PFSK-1 (cell line): ENCODE measurements at regions not wholly inside any gene's neighbourhood (a gene's known extent, or its start where the extent isn't known, plus 50 kb on each side); places are given as distances from the start of the nearest gene placed in this dataset.

Experiments
- POLR2AphosphoS5 ChIP-seq: IDR thresholded peaks from 2 replicates; pipeline ENCODE4 v1.6.1; 2012; ENCODE audit warnings: low read depth, mild to moderate bottlenecking, control low read depth, low read length, moderate library complexity
- SIN3A ChIP-seq: IDR thresholded peaks from 2 replicates; pipeline ENCODE4 v1.6.1; 2012; ENCODE audit warnings: mild to moderate bottlenecking, low read length, moderate library complexity, borderline replicate concordance; ENCODE audit not compliant: insufficient read depth
- TAF1 ChIP-seq: IDR thresholded peaks from 2 replicates; pipeline ENCODE4 v1.6.1; 2012; ENCODE audit warnings: low read length, control low read depth, borderline replicate concordance; ENCODE audit not compliant: insufficient read depth

DNA sequence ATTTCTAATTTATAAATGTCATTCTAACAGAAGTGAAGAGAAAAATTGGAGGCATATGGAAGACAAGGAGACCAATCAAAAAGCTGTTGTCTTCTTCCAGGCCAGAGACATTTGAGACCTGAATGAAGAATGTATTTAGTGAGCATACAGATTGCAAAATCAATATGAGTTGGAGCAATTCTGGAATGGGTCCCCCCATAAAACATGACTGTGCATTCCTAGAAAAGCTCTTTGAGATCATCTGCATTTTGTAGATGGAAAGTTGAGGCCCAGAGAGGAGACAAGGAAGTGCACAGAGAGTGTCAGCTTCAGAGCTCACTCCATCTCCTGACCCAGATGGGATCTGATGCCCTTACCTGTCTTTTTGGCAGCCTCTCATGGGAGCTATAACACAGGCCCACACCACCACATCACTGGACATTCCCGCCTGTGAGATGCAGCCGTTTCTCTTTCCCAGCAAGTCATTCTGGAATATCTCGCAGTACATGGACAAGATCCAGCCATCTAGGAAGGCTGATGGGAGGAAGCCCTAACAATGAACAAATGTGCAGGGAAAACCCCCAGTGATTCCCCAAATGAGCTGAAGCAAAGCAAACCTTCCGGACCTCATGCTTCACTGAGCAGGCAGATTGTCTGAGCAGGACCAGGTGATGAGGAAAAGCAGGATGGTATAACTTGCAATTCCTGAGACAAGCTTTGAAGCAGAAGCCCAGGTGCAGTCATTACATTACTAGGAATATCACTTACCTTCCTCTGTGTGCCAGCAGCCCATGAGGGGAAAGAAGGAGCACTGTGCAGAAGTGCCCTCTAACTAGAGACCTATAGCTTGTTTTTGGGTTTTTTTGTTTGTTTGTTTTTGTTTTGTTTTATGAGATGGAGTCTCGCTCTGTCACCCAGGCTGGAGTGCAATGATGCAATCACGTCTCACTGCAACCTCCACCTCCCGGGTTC is 445.6 kb downstream of the PLPP3 start:
- TF ChIP-seq POLR2AphosphoS5 (no peak), TAF1 (no peak), SIN3A (no peak)
